GM21423 (cell line): ENCODE measurements at regions not wholly inside any gene's neighbourhood (a gene's known extent, or its start where the extent isn't known, plus 50 kb on each side); places are given as distances from the start of the nearest gene placed in this dataset.

Source experiments
- ATAC-seq: cut with Tn5 transposase; IDR thresholded peaks from one replicate; pipeline ENCODE4 v1.9.1; 2021; ENCODE audit warnings: mild to moderate bottlenecking, moderate library complexity; ENCODE audit not compliant: unreplicated experiment

GRCh38 chr20:7463290-7463689 lies 477.0 kb downstream of the HAO1 start:
- no peak for ATAC-seq

- no peak for ATAC-seq
Observed at GRCh38 chr20:7470912-7471311, 469.3 kb downstream of the HAO1 start.

GRCh38 chr20:7490288-7490687 lies 450.0 kb downstream of the HAO1 start:
- ATAC-seq: no peak

GRCh38 chr20:7492257-7492656 lies 448.0 kb downstream of the HAO1 start:
- ATAC-seq: no peak

- no peak for ATAC-seq
Observed at GRCh38 chr20:7493311-7493710, 446.9 kb downstream of the HAO1 start.

GRCh38 chr20:7496394-7496991 lies 443.8 kb downstream of the HAO1 start:
- ATAC-seq: no peak

- ATAC-seq: no peak
Observed at GRCh38 chr20:7497985-7498384, 442.3 kb downstream of the HAO1 start.

- ATAC-seq: no peak
Observed at GRCh38 chr20:7499201-7499600, 441.1 kb downstream of the HAO1 start.

- ATAC-seq: no peak
Observed at GRCh38 chr20:7500231-7500663, 440.0 kb downstream of the HAO1 start.

GRCh38 chr20:7503501-7503900 lies 436.8 kb downstream of the HAO1 start:
- no peak for ATAC-seq

GRCh38 chr20:7505152-7505834 lies 435.0 kb downstream of the HAO1 start:
- peak; percentile 48 for ATAC-seq

GRCh38 chr20:7505835-7506221 lies 434.4 kb downstream of the HAO1 start:
- ATAC-seq: no peak

GRCh38 chr20:7516621-7517111 lies 423.6 kb downstream of the HAO1 start:
- ATAC-seq: no peak

GRCh38 chr20:7520361-7520760 lies 419.9 kb downstream of the HAO1 start:
- ATAC-seq: no peak

- no peak for ATAC-seq
Observed at GRCh38 chr20:7523288-7523687, 417.0 kb downstream of the HAO1 start.

GRCh38 chr20:7540018-7540417 lies 400.2 kb downstream of the HAO1 start:
- ATAC-seq: no peak

- no peak for ATAC-seq
Observed at GRCh38 chr20:7540923-7541322, 399.3 kb downstream of the HAO1 start.

- no peak for ATAC-seq
Observed at GRCh38 chr20:7571101-7571500, 369.2 kb downstream of the HAO1 start.

GRCh38 chr20:7571521-7572055 lies 368.7 kb downstream of the HAO1 start:
- no peak for ATAC-seq

- ATAC-seq: no peak
Observed at GRCh38 chr20:7579888-7580287, 360.4 kb downstream of the HAO1 start.

- ATAC-seq: no peak
Observed at GRCh38 chr20:7585126-7585679, 355.1 kb downstream of the HAO1 start.

- no peak for ATAC-seq
Observed at GRCh38 chr20:7586481-7586880, 353.8 kb downstream of the HAO1 start.
